Central memory CD8-positive, alpha-beta T cell (primary cell): ENCODE measurements at regions not wholly inside any gene's neighbourhood (a gene's known extent, or its start where the extent isn't known, plus 50 kb on each side); places are given as distances from the start of the nearest gene placed in this dataset.

Experiments used
- ATAC-seq: fragments of 150-1000 bp; cut with Tn5 transposase; replicated peaks from 2 replicates; pipeline ENCODE4 v1.10.0; 2022; ENCODE audit warnings: mild to moderate bottlenecking, moderate FRiP score, moderate number of reproducible peaks; ENCODE audit not compliant: poor library complexity, severe bottlenecking; ENCODE audit errors: extremely low read depth
- DNase-seq, 2 donors: peaks; one replicate each; pipeline ENCODE4 v3.0.0; 2021; ENCODE audit warnings: low spot score in 2 of 2
- H3K27ac Mint-ChIP-seq: one replicate; pipeline ENCODE4 v1.8.0; 2022; ENCODE audit warnings: low read depth, mild to moderate bottlenecking, moderate library complexity, mixed read lengths
- H3K27me3 Mint-ChIP-seq: one replicate; pipeline ENCODE4 v1.8.0; 2022; ENCODE audit warnings: mixed read lengths
- H3K36me3 Mint-ChIP-seq: one replicate; pipeline ENCODE4 v1.8.0; 2022; ENCODE audit warnings: mild to moderate bottlenecking, moderate library complexity, mixed read lengths; ENCODE audit not compliant: insufficient read depth
- H3K4me1 Mint-ChIP-seq: one replicate; pipeline ENCODE4 v1.8.0; 2022; ENCODE audit warnings: mixed read lengths
- H3K4me3 Mint-ChIP-seq: one replicate; pipeline ENCODE4 v1.8.0; 2022; ENCODE audit warnings: mild to moderate bottlenecking, moderate library complexity, mixed read lengths
- H3K9me3 Mint-ChIP-seq: one replicate; pipeline ENCODE4 v1.8.0; 2022; ENCODE audit warnings: mixed read lengths

GRCh38 chr13:22693691-22694090 lies 487.1 kb upstream of the SGCG start:
- H3K4me3 Mint-ChIP-seq: no peak overlapping the region
- H3K9me3 Mint-ChIP-seq: peaks cover under 1% of the 10 kb centered on the region
- no peaks in the 10 kb centered on the region for H3K4me1 Mint-ChIP-seq
- H3K27me3 Mint-ChIP-seq: no peaks in the 10 kb centered on the region
- no peak for DNase-seq
- no peaks in the 10 kb centered on the region for H3K36me3 Mint-ChIP-seq
- ATAC-seq: no peak
- H3K27ac Mint-ChIP-seq: no peak overlapping the region

DNA sequence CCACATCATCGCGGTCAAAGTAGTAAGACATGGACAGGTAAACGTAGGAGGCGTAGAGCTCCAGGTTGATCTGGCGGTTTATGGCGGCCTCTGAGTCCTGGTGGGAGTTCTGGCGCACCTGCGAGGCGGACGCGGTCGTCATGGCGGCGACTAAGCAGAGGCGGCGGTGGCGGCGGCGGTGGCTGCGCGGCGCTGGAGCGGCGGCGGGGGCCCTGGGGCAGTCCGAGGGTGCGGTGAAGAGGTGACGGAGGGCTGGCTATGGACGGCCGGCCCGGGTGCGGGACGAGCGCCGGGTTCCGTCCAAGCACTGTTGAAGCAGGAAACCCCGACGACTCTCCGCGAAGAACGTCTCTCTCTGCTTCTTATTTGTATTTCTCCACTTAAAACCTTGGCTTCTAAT lies 484.3 kb upstream of the SGCG start:
- Mint-ChIP-seq H3K27ac (no peak overlapping the region), H3K27me3 (no peaks in the 10 kb centered on the region), H3K4me3 (no peak overlapping the region), H3K4me1 (no peaks in the 10 kb centered on the region), H3K9me3 (peaks cover 6% of the 10 kb centered on the region), H3K36me3 (no peaks in the 10 kb centered on the region)
- no peak for DNase-seq
- no peak for ATAC-seq

GRCh38 chr13:22698467-22698866 lies 482.3 kb upstream of the SGCG start:
- ATAC-seq: no peak
- Mint-ChIP-seq H3K27me3 (no peaks in the 10 kb centered on the region), H3K4me3 (no peak overlapping the region), H3K9me3 (peaks cover 6% of the 10 kb centered on the region), H3K36me3 (no peaks in the 10 kb centered on the region), H3K27ac (no peak overlapping the region), H3K4me1 (no peaks in the 10 kb centered on the region)
- DNase-seq: no peak

DNA sequence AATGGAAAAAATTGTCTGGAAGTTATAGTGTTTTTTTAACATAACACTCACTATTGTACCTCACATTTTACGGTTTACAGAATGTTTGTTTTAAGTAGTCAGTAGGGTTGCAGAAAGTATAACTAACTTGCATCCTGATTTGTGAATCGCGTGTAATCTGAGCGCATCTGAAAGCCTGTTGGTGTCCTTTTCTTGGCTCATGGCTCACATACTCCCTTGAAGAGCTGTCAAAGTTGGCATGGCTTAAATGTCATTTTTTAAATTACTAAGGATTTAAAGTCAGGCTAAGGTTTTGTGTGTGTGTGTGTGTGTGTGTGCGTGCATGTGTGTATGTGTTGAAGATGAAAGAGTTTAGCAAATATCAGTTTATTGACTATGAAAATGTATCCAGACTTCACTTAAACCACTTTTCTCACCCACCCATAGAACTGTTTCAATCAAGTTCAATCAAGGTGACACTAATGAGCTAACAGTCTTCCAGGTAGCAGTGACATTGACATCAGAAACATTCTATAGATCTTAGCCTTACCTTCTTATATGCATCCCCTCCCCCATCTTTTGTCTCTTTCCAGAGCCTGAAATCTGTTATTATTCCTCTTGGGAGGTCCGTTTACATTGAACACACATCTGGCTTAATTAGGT lies 480.4 kb upstream of the SGCG start:
- Mint-ChIP-seq H3K4me3 (no peak overlapping the region), H3K27me3 (no peaks in the 10 kb centered on the region), H3K36me3 (no peaks in the 10 kb centered on the region), H3K9me3 (peaks cover 11% of the 10 kb centered on the region), H3K4me1 (no peaks in the 10 kb centered on the region), H3K27ac (no peak overlapping the region)
- no peak for DNase-seq
- no peak for ATAC-seq

DNA sequence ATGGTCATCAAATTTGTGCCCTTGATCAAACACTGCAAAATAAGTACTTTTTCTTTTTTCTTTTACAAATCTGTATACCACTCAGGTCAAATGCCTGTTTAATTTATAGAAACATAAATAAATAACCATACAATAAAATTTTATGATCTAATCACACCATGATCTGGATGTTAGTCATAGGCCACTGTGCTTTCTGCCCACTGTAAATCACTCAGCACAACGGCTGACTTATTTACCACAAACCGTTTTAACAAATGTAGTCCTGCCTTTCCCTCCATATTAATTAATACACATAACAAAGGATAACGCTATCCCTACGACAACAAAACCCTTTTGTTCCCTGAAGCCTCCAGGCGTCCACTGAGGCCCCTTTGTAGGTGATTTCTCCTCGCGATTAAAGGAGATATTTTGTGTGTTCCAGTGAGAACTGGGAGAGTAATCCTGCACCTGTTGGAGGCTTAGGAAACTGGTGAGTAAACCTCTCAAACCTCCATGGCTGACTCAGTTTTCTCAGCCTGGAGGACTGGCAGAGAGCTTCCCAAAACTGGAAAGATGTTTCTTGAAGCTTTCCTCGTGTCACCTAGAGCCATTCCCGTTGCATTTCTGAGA lies 477.1 kb upstream of the SGCG start:
- Mint-ChIP-seq H3K27ac (no peak overlapping the region), H3K4me1 (no peaks in the 10 kb centered on the region), H3K9me3 (peaks cover 17% of the 10 kb centered on the region)

GRCh38 chr13:22707946-22708345 lies 472.8 kb upstream of the SGCG start:
- Mint-ChIP-seq H3K36me3 (peaks cover 2% of the 10 kb centered on the region), H3K9me3 (peaks cover 16% of the 10 kb centered on the region), H3K4me3 (no peak overlapping the region), H3K27me3 (no peaks in the 10 kb centered on the region), H3K27ac (no peak overlapping the region), H3K4me1 (no peaks in the 10 kb centered on the region)
- DNase-seq (no peak), ATAC-seq (no peak)

More for the DNA sequence above, 477.1 kb upstream of the SGCG start:
- H3K36me3 Mint-ChIP-seq: no peaks in the 10 kb centered on the region
- ATAC-seq (no peak), DNase-seq (no peak)
- H3K4me3 Mint-ChIP-seq: no peak overlapping the region
- no peaks in the 10 kb centered on the region for H3K27me3 Mint-ChIP-seq

- Mint-ChIP-seq H3K4me1 (no peaks in the 10 kb centered on the region), H3K4me3 (no peak overlapping the region), H3K9me3 (no peaks in the 10 kb centered on the region), H3K36me3 (no peaks in the 10 kb centered on the region), H3K27ac (no peak overlapping the region), H3K27me3 (no peaks in the 10 kb centered on the region)
- no peak for DNase-seq
- no peak for ATAC-seq
Observed at GRCh38 chr13:22717036-22717435, 463.7 kb upstream of the SGCG start.

DNA sequence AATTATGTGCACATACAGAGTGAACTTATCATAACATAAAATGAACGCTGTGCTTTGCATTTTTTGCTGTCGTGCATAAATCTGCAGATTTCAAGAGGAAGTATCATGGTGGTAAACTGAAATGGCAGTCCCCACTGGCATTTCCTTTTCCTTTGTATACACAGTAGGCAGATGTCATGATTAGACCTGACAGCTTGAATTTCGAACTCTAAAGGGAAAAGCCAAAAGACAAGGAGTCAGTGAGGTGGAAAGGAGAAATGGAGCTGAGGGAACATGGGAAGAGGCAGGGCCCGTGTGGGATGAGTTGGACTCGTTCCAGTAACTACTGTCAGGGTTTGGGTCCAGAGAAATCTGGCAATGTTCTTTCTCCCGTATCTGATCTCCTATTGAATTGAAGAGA lies 454.1 kb upstream of the SGCG start:
- Mint-ChIP-seq H3K27me3 (no peaks in the 10 kb centered on the region), H3K4me1 (no peaks in the 10 kb centered on the region), H3K27ac (no peak overlapping the region), H3K36me3 (no peaks in the 10 kb centered on the region), H3K4me3 (no peak overlapping the region), H3K9me3 (no peaks in the 10 kb centered on the region)
- ATAC-seq (no peak), DNase-seq (no peak)

GRCh38 chr13:22735011-22735995 lies 445.5 kb upstream of the SGCG start:
- Mint-ChIP-seq H3K4me3 (no peak overlapping the region), H3K4me1 (no peaks in the 10 kb centered on the region), H3K9me3 (no peaks in the 10 kb centered on the region), H3K27ac (no peak overlapping the region), H3K36me3 (peaks cover 1% of the 10 kb centered on the region), H3K27me3 (no peaks in the 10 kb centered on the region)
- DNase-seq (no peak), ATAC-seq (no peak)

DNA sequence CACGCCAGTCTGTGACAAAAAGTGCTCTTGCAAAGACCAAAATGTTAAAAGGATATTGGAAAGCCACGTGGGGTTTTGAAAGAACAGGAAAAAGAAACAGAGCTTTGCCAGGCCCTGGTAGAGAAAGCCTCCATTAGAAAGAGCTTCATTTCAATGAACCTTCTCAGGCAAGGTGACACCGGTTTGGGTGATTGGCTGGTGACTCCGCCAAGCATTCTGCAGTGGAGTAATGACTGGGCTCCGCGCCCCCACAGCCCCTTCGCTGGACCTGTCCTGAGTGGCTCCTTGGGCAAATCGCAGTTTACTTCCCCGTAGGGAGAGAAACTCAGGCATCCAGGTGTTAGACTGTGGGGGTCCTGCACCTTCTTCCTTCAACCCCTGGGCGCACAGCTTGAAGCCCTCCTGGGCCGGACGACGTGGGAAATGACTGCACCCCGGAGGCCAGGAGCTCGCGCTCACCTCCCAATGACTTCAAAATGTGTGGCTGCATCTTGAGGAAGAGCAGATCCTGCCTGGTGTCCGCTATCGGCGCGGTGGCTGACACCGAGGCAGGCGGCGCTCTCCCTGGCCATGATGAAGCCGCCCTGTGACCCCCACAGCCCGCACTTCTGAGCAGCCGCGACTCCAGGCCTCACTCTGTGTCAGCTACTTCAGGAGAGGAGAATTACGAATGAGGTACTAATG lies 444.6 kb upstream of the SGCG start:
- Mint-ChIP-seq H3K36me3 (peaks cover 1% of the 10 kb centered on the region), H3K4me3 (no peak overlapping the region), H3K4me1 (no peaks in the 10 kb centered on the region), H3K27me3 (no peaks in the 10 kb centered on the region), H3K9me3 (no peaks in the 10 kb centered on the region), H3K27ac (no peak overlapping the region)
- ATAC-seq (no peak), DNase-seq (no peak)

- no peaks in the 10 kb centered on the region for H3K4me1 Mint-ChIP-seq
- no peaks in the 10 kb centered on the region for H3K9me3 Mint-ChIP-seq
- H3K4me3 Mint-ChIP-seq: no peak overlapping the region
- DNase-seq (no peak), ATAC-seq (no peak)
- H3K36me3 Mint-ChIP-seq: peaks cover 1% of the 10 kb centered on the region
- no peaks in the 10 kb centered on the region for H3K27me3 Mint-ChIP-seq
- no peak overlapping the region for H3K27ac Mint-ChIP-seq
Observed at GRCh38 chr13:22736768-22737092, 444.0 kb upstream of the SGCG start.

DNA sequence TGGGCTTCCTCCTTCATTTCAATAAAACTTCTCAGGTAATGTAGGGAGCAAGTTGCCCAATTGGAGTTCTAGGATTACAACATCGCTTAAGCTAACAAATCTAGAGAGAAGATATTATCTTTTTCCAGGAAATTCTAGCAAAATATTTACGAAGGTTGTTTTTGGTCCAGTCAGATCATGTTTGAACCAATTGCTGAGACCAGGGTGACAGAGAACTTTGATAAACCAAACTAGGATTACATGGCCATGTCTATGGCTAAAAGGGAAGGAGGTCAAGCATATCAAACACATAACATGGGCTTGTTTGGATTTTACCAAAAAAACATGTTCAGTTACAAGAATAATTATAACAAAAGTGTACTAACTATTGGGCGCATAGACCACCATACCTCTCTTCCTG lies 442.4 kb upstream of the SGCG start:
- Mint-ChIP-seq H3K4me1 (no peaks in the 10 kb centered on the region), H3K36me3 (peaks cover 1% of the 10 kb centered on the region), H3K4me3 (no peak overlapping the region), H3K9me3 (no peaks in the 10 kb centered on the region), H3K27me3 (no peaks in the 10 kb centered on the region), H3K27ac (no peak overlapping the region)
- DNase-seq (no peak), ATAC-seq (no peak)
